Uterus (tissue), 3 donors: ENCODE measurements at regions not wholly inside any gene's neighbourhood (a gene's known extent, or its start where the extent isn't known, plus 50 kb on each side); places are given as distances from the start of the nearest gene placed in this dataset.

Source experiments
- DNase-seq, 2 donors: peaks; one replicate each; pipeline ENCODE4 v3.0.0-alpha.2; 2019 to 2020
- H3K27ac ChIP-seq, 2 donors: fragments of 200-600 bp; sonication (generic); 1 replicate in 1 of 2; 2 replicates in 1 of 2; pipeline ENCODE4 v1.5.1; 2016 to 2018
- H3K27me3 ChIP-seq, 2 donors: fragments of 200-600 bp; sonication (generic); one replicate each; pipeline ENCODE4 v1.5.1; 2018 to 2019; ENCODE audit warnings: control low read depth in 1 of 2
- H3K36me3 ChIP-seq, 2 donors: fragments of 200-600 bp; sonication (generic); one replicate each; pipeline ENCODE4 v1.5.1; 2019; ENCODE audit warnings: control low read depth in 1 of 2
- H3K4me1 ChIP-seq, 2 donors: fragments of 200-600 bp; sonication (generic); one replicate each; pipeline ENCODE4 v1.5.1; 2018 to 2019; ENCODE audit warnings: control low read depth in 1 of 2
- H3K4me3 ChIP-seq, 2 donors: fragments of 200-600 bp; sonication (generic); 1 replicate in 1 of 2; 2 replicates in 1 of 2; pipeline ENCODE4 v1.5.1; 2018 to 2019; ENCODE audit warnings: mild to moderate bottlenecking in 1 of 2
- H3K9me3 ChIP-seq, 2 donors: fragments of 200-600 bp; sonication (generic); one replicate each; pipeline ENCODE4 v1.5.1; 2019; ENCODE audit warnings: control low read depth in 1 of 2
- POLR2A ChIP-seq, 2 donors: fragments of 450-650 bp; IDR thresholded peaks; one replicate each; pipeline ENCODE4 v1.6.1; 2016; ENCODE audit warnings: antibody characterized with exemption in 2 of 2, mild to moderate bottlenecking in 1 of 2, moderate library complexity in 1 of 2
- intact Hi-C: fragments of 100-400 bp; cut with DNase I; formaldehyde crosslinking; loops from one replicate; pipeline ENCODE4 v1.15.1; 2023; ENCODE audit warnings: low total_unique reads
- TF ChIP-seq, protein P1 (sequence below), 4 experiments: fragments of 200-600 bp in 2 of 4; fragments of 450-650 bp in 2 of 4; sonication (generic) in 2 of 4; IDR thresholded peaks; one replicate each; pipeline ENCODE4 v1.5.1; 2016 to 2019; ENCODE audit warnings: antibody characterized with exemption in 4 of 4, mild to moderate bottlenecking in 2 of 4, moderate library complexity in 1 of 4
- donor health status: DM: yes; HTN: yes; CAD: no.

DNA sequence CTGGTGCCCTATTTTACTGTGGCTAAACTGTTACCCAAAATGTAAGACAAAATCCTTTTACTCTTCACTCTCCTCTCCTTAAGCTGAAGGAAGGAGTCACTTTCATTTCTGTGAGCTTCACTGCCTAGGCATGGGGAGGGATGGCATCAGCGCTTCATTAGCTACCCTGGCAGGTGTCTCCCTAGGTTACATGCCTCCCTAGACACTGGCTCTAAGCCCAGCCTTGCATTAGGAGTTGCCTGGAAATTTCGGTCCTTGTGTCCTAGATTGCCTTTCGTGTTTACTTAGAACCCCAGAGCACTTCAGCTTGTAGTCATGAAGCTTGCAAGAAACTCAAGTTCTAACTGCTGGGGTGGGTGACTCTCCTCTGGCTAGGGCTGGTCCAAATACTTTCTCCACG is 520.5 kb upstream of the STXBP6 start:
- H3K27ac ChIP-seq, result no peak overlapping the region
- H3K36me3 ChIP-seq, result no peaks in the 10 kb centered on the region
- no peak for TF ChIP-seq POLR2A (IDR thresholded peaks at IDR 0.05)
- TF ChIP-seq, protein P1, sequence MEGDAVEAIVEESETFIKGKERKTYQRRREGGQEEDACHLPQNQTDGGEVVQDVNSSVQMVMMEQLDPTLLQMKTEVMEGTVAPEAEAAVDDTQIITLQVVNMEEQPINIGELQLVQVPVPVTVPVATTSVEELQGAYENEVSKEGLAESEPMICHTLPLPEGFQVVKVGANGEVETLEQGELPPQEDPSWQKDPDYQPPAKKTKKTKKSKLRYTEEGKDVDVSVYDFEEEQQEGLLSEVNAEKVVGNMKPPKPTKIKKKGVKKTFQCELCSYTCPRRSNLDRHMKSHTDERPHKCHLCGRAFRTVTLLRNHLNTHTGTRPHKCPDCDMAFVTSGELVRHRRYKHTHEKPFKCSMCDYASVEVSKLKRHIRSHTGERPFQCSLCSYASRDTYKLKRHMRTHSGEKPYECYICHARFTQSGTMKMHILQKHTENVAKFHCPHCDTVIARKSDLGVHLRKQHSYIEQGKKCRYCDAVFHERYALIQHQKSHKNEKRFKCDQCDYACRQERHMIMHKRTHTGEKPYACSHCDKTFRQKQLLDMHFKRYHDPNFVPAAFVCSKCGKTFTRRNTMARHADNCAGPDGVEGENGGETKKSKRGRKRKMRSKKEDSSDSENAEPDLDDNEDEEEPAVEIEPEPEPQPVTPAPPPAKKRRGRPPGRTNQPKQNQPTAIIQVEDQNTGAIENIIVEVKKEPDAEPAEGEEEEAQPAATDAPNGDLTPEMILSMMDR (IDR thresholded peaks at IDR 0.05), result no peak
- H3K4me3 ChIP-seq, result no peak overlapping the region
- DNase-seq, result no peak
- H3K27me3 ChIP-seq, result no peaks in the 10 kb centered on the region
- intact Hi-C loops, result no loop called here
- H3K9me3 ChIP-seq, result no peaks in the 10 kb centered on the region
- no peaks in the 10 kb centered on the region for H3K4me1 ChIP-seq

DNA sequence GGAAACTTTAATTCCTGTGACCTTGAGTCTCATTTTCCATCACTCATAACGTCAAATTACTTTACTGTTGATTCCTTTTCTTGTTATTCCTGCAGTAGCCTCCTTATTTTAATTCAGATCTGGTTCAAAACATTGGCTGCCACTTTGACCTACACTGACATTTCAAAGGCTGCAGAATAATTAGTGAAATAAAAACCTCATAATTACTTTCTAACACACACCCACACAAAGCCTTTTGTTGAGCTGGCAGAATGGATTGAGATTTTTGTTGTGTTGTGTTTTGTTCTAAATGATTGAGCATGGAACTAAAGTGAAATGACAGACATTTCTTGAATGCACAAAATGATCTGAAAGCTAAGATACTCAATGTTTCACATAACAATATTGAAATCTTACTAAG is 507.5 kb upstream of the STXBP6 start:
- H3K9me3 ChIP-seq, result no peaks in the 10 kb centered on the region
- TF ChIP-seq, protein P1 (IDR thresholded peaks at IDR 0.05), result no peak
- TF ChIP-seq POLR2A (IDR thresholded peaks at IDR 0.05), result no peak
- no peak overlapping the region for H3K27ac ChIP-seq
- no peak overlapping the region for H3K4me3 ChIP-seq
- no peaks in the 10 kb centered on the region for H3K27me3 ChIP-seq
- intact Hi-C loops, result no loop called here
- no peaks in the 10 kb centered on the region for H3K36me3 ChIP-seq
- no peak for DNase-seq
- no peaks in the 10 kb centered on the region for H3K4me1 ChIP-seq

DNA sequence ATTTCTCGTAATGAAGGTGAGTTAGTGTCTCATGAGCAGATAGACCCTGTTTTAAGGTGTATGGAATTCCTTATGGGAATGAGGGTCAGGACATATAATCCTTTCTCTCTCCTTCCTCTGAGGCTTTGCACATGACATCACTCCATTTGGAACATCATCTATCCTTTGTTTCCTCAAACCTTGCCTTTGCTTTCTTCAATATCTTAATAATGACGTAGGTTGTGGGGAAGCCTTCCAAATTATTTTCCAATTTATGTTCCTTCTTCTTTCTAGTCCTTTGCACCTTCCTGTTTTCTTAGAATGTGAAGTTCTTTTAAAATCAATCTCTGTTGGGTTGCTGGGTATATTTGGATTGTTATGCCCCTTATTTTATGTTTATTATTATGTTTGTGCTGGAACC is 502.9 kb upstream of the STXBP6 start:
- Histone ChIP-seq H3K9me3 (no peaks in the 10 kb centered on the region), H3K36me3 (no peaks in the 10 kb centered on the region), H3K4me1 (no peaks in the 10 kb centered on the region), H3K27me3 (no peaks in the 10 kb centered on the region), H3K4me3 (no peak overlapping the region), H3K27ac (no peak overlapping the region)
- no peak for DNase-seq
- intact Hi-C loops, result no loop called here
- TF ChIP-seq POLR2A (IDR thresholded peaks at IDR 0.05), result no peak
- TF ChIP-seq, protein P1 (IDR thresholded peaks at IDR 0.05), result no peak

DNA sequence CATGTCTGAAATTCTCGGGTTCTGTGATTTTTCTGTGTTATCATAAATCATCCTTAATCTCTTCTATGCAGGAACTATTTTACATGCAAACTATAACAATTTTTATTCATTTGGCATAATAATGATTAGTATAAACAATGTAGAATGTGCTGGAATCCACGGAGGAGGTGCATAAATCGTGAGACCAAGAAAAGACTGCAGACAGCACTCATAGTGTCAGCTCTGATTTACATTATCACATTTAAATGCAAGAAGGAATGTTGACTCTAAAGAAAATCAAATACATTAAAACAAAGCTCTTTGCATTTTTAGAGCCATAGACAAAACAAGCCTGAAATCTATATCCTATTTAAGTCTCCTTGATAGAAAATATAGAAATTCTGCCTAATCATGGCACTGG is 501.7 kb upstream of the STXBP6 start:
- TF ChIP-seq, protein P1 (IDR thresholded peaks at IDR 0.05), result no peak
- TF ChIP-seq POLR2A (IDR thresholded peaks at IDR 0.05), result no peak
- H3K4me1 ChIP-seq, result no peaks in the 10 kb centered on the region
- intact Hi-C loops, result no loop called here
- H3K4me3 ChIP-seq, result no peak overlapping the region
- H3K9me3 ChIP-seq, result no peaks in the 10 kb centered on the region
- H3K36me3 ChIP-seq, result no peaks in the 10 kb centered on the region
- no peak overlapping the region for H3K27ac ChIP-seq
- DNase-seq, result no peak
- no peaks in the 10 kb centered on the region for H3K27me3 ChIP-seq

DNA sequence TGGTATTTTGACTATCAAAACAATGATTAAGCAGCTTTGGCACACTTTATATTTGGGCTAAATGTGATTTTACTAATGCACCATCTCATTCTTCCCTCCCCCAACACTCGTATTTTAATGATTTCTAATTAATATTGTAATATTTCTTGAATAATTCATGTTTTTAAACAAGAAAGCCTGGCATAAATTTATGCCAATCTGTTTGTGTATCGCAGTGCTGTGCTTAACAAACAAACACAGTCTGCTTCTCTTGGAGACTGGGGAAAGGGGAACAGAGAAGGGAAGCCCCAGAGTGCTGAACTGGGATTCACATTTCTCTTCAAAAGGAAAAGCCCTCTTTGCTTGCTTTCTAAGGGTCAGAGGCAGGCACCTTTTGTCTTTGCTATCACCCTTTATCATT is 496.9 kb upstream of the STXBP6 start:
- Histone ChIP-seq H3K27ac (no peak overlapping the region), H3K4me1 (no peaks in the 10 kb centered on the region), H3K9me3 (no peaks in the 10 kb centered on the region), H3K27me3 (no peaks in the 10 kb centered on the region), H3K4me3 (no peak overlapping the region), H3K36me3 (no peaks in the 10 kb centered on the region)
- no peak for DNase-seq
- intact Hi-C loops, result no loop called here
- TF ChIP-seq, protein P1 (IDR thresholded peaks at IDR 0.05), result no peak
- TF ChIP-seq POLR2A (IDR thresholded peaks at IDR 0.05), result no peak
